Hematopoietic multipotent progenitor cell (in vitro differentiated cells): ENCODE measurements at regions not wholly inside any gene's neighbourhood (a gene's known extent, or its start where the extent isn't known, plus 50 kb on each side); places are given as distances from the start of the nearest gene placed in this dataset.
A peak's percentile ranks its signal among the peaks of the same experiment; 100 is the strongest.

Source experiments
- DNase-seq, 3 donors: peaks; one replicate each; pipeline ENCODE4 v3.0.0-alpha.2; 2011 to 2015; ENCODE audit warnings: low read depth in 2 of 3, low spot score in 2 of 3

GRCh38 chr4:163582703-163583102, 88.2 kb downstream of the TMA16 start:
- DNase-seq = no peak

DNA sequence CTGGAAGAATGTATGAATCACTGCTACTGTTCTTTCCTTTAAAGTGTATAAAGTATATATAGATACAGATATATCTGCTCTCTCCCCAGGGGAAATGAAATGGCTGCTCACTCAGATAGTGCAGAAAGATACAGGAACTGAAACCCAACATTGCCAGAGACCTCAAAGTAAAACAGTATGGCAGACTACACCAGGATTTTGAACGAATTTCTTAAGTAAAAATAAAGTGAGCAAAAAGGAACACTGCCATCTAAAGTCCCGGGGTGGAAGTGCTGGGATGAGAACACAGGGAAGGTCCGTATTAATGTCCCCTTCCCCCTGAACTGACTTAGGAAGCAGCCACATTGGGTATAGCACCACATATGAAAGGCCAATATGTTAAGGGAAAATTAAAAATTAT, 93.4 kb downstream of the TMA16 start:
- DNase-seq = no peak

DNA sequence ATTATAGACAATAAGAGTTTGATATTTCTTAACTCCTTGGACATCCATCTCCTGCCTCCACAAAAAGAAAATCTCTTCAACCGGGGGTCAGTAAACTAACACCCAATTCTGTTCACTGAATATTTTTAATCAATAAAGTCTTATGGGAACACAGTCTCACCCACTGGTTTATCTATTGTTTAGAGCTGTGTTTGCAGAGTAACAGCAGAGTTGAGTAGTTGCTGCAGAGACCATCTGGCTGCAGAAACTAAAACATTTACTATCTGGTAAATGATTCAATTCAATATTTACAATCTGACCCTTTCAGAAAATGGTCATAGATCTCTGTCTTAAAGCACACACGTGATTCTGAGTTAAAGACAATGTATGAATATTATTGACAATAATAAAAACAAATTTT, 94.0 kb downstream of the TMA16 start:
- no peak for DNase-seq

- DNase-seq = no peak
Observed at GRCh38 chr4:163590103-163590502, 95.6 kb downstream of the TMA16 start.

DNA sequence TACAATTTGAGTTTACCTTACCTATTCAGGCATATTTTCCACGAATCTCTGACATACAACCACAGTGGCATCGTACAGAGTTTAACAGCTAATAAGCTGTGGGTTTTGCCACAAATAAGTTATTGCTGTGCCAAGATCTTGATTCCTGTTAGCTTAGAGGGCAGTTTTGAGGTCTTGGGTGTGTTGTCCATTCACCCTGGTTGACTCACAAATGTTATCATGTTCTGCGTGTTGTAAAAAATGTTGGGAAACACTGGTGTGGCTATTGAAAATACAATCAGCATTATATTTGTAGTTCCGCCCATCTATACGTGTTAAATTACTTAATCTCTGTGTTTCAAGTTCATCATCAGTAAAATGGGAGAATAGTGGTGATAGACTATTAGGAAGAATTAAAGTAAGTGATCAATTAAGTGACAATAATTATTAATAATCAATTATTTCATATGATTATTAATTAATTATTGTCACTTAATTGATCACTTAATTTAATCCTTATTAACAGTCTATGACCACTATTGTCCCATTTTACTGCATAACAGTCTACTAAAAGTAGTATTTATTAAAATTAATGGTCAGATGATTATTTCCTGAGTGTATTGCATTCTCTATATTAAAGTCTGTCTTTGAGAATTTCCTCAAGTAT, 96.3 kb downstream of the TMA16 start:
- no peak for DNase-seq

DNA sequence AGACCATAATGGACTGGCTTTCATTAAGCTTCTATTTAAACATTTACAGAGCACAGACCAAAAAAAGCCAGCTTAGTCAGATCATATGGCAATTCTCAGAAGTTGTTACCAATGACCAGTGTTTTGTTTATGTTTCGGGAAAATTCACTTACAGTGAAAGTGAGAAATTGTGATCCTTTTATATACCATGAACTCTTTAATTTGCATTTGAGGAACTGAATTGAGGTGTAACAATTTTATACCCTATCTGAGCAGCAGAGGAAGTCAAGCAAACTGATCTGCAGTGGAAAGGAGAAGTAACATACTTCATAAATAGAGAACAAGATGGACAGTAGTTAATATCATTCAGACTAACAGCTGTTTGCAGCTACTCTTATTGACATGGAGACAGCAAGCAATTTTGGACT, 97.1 kb downstream of the TMA16 start:
- DNase-seq = peak in 1 of 3 donors; percentile 78

DNA sequence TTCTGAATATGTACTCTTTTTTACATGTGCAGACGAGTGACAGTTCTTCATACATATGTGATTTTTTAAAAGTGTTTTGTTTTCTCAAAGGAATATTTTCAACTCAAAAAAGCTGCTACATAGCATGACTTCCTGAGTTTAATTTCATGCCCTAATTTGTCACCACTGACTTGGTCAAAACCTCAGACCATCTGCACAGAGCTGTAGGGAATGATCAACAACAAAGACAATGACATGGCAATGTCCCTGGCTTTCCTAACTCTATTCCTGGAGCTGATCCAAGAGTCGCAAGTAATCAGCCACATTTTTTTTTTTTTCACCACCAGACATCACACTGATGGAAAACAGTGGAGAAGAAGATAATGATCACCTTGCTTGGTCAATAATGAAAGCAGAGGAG, 97.7 kb downstream of the TMA16 start:
- DNase-seq = no peak

- DNase-seq = no peak
Observed at GRCh38 chr4:163595580-163595979, 101.1 kb downstream of the TMA16 start.

DNA sequence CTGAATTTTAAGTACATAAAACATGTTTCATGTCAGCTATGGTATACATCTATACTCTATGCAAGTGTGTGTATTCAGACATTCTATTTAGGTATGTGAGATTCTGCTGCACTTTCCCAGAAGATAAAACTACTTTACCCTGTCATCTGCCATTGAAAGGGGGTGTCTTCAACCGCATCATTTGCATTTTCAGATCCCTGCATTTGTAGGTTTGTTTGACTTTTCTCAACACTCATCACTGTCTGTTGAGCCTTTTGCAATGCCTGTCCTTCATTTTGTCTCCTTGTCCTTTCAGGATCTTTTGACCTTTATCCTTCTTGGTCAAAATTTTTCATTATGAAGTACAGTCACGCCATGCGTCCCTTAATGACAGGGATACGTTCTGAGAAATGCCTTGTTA, 103.5 kb downstream of the TMA16 start:
- no peak for DNase-seq

DNA sequence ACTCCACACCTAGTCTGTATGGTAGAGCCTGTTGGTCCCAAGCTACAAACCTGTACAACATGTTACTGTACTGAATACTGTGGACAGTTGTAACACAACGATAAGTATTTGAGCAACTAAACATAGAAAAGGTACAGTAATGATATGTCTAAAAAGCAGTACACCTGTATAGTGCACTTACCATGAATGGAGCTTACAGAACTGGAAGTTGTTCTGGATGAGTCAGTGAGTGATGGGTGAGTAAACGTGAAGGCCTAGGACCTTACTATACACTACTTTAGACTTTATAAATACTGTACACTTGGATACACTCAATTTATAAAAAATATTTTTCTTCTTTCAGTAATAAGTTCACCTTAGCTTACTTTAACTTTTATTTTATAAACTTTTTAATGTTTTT, 104.0 kb downstream of the TMA16 start:
- DNase-seq = no peak

DNA sequence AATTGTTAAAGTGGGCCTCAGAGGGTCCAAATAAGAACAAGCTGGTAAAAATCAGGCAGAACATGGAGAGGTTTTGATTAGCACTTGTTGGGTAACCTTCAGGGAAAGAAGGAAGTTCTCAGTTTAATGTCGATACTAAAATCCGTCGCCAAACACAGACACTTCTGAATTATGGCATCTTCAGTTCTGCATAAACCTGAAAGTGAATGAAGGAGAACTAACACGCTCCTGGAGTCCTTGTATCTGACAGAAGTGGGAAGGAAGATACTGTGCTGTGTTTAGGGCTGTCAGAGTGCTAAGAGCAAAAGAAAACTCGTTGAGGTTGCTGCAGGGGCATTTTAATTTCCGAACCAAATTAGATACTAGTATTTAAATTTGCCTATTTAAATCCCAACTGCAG, 106.2 kb downstream of the TMA16 start:
- DNase-seq = peak in 1 of 3 donors; percentile 12

GRCh38 chr4:163603257-163603656, 108.8 kb downstream of the TMA16 start:
- no peak for DNase-seq

DNA sequence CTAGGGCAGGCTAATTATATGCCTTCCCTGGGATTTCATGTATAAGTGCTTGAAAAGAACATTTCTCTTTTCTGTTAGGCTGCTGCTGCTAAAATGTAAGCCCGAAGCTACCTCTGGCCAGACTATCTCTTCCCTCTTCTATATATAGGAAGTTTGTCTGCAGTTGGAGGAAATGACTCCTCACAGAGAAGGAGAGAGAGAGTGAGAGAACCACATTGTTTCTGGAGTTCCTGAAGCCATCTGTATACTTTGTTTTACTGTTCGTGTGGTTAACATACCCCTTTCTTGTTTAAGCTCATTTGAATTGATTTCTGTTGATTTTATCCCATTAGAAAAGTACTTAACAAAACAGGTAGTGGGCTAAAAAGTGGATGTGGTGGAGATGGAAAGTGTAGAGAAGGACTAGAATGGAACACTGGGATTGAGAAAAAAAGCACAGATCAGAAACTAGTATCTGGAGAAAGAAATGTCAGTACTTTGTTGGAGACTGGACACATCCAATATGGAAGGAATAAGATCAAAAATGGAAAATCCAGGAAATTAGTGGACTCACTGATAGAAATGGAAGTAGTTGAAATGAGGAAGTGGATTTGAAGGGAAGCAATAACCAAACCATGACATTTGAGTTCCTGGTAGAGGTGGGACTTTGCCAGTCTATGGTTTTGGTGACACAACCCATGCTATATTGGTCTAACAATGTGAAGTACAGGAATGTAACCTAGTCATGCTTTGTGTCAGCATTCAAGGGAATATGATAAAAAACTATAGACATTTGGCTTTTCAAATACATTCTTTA, 112.6 kb downstream of the TMA16 start:
- peak in 1 of 3 donors; percentile 56 for DNase-seq

- no peak for DNase-seq
Observed at GRCh38 chr4:163609019-163609418, 114.5 kb downstream of the TMA16 start.

DNA sequence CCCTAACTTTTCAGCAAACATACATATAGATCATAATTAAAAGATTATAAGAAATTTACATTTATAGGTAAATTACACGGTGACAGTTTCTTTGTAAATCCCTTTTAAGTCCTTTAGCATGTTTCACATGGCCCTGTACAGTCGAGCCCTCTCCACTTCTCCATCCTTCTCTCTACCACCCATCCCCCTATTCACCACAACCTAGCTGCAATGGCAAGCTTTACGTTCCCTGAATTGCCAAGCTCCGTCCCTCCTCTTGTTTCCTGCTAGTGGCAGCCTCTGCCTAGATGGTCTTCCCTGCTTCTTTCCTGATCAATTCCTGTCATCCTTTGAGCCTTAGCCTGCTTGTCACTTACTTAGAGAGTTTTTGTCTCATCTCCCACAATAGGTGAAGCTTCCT, 116.2 kb downstream of the TMA16 start:
- DNase-seq = no peak

DNA sequence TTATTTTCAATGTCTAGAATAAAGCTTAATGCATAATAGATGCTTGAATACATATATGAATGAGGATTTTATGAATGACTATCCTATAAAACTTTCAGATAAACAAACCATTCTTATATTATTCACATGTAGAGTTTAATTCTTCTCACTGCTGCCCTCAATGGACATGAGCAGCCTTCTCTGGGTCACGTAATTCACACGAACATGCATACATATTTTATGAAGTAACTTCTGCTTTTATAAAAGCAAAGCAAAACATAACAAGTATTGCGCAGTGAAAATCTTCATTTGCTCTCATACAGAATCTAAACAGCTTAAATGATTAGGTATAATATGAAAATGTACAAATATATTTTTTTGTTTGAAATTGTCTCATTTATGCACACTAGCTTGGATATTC, 116.7 kb downstream of the TMA16 start:
- DNase-seq = peak in 1 of 3 donors; percentile 64

GRCh38 chr4:163611784-163612445, 117.4 kb downstream of the TMA16 start:
- no peak for DNase-seq

DNA sequence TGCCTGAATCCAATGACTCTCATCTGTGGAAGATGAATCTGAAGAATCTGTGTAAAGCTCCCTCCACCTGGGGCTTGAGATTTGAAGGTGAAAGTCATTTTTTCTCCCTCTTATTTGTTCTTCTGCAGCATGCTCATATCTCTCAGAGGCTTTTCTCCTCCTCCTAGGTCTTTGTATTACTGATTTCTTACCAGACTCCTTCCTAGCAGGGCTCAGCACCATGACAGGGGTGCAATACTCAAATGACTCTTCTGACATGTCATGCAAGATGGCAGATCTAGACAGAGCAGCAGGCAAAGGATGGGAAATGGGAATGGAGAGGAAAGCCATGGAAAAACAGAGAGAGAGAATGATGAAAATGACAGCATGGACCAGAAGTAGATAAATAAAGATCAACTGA, 118.3 kb downstream of the TMA16 start:
- DNase-seq = no peak

DNA sequence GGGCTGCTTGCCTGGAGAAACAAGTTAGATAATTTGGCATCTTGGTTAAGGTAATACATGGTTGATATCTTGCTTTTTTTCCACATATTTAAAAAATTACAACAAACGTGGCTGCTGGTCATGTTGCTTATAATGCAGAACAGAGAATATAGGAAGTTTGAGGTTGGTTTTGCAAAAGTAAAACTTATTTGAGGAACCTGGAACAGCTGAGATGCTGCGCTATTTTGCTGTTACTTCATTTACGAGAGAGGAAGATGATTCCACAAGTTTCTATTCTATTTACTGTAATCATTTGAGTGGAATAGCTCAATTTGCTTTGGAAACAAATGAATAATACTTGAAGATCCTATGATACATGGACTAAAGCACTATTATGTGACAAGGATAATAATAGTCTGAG, 118.9 kb downstream of the TMA16 start:
- DNase-seq = peak in 1 of 3 donors; percentile 53

- DNase-seq = no peak
Observed at GRCh38 chr4:163614866-163615265, 120.4 kb downstream of the TMA16 start.

DNA sequence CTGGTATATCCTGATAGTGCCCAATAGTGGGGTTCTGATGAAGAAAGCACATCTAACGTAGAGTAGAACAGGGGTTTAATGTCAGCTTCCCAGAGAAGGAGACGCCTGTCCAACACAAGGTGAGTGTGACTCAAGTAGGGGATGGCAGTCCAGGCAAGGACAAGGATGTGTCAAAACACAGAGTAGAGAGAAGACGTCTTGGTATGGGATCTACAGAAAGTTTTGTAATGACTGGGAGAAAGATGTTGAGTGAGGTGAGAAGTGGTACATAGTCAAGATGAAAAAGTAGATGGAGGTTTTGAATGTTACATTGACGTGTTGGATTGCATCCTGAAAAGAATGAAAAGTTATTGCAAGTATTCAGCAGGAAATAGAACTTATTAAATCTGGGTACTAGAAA, 124.4 kb downstream of the TMA16 start:
- DNase-seq = no peak

GRCh38 chr4:163620738-163621137, 126.2 kb downstream of the TMA16 start:
- DNase-seq = no peak
